Common myeloid progenitor, CD34-positive (primary cell): ENCODE measurements at regions not wholly inside any gene's neighbourhood (a gene's known extent, or its start where the extent isn't known, plus 50 kb on each side); places are given as distances from the start of the nearest gene placed in this dataset.
"Not testable (repeated sequence)": the region's sequence is repeated elsewhere in the genome, so short reads cannot be mapped to it uniquely, and the experiment has no call there.

Experiments
- CTCF ChIA-PET: fragments of 350-600 bp; sonication (Branson Sonifier 250); formaldehyde crosslinking; loops from one replicate; lab custom pipeline; 2021; ENCODE audit warnings: antibody characterized with exemption; lab: Charles Lee
- POLR2A ChIA-PET: fragments of 350-600 bp; sonication (Branson Sonifier 250); formaldehyde crosslinking; loops from one replicate; lab custom pipeline; 2021; ENCODE audit warnings: antibody characterized with exemption; lab: Charles Lee
- DNase-seq, 3 donors: peaks; one replicate each; pipeline versions ENCODE4 v3.0.0 to v3.0.0-alpha.2; 2013
- H3K27ac ChIP-seq, 2 experiments: 1 replicate in 1 of 2; 2 replicates in 1 of 2; pipeline ENCODE4 v1.7.0; 2013; ENCODE audit warnings: inconsistent platforms in 2 of 2, low read length in 2 of 2, mild to moderate bottlenecking in 2 of 2, low read depth in 1 of 2, moderate library complexity in 1 of 2; ENCODE audit not compliant: severe bottlenecking in 2 of 2, insufficient read depth in 1 of 2, poor library complexity in 1 of 2
- H3K27me3 ChIP-seq, 5 experiments: replicated peaks in 2 of 5; 1 replicate in 3 of 5; 2 replicates in 2 of 5; pipeline versions ENCODE4 v1.6.1 to v1.7.0; 2013; ENCODE audit warnings: low read length in 4 of 5, mild to moderate bottlenecking in 2 of 5, moderate library complexity in 2 of 5, inconsistent platforms in 1 of 5; ENCODE audit not compliant: insufficient read depth in 5 of 5, control insufficient read depth in 4 of 5
- H3K36me3 ChIP-seq, 4 experiments: 1 replicate in 2 of 4; 2 replicates in 2 of 4; pipeline versions ENCODE4 v1.6.1 to v1.7.0; 2013; ENCODE audit warnings: low read length in 3 of 4, control low read depth in 1 of 4, mild to moderate bottlenecking in 1 of 4; ENCODE audit not compliant: control insufficient read depth in 4 of 4, insufficient read depth in 4 of 4
- H3K4me1 ChIP-seq, 4 experiments: 1 replicate in 3 of 4; 2 replicates in 1 of 4; pipeline versions ENCODE4 v1.6.1 to v1.7.1; 2013; ENCODE audit warnings: low read length in 3 of 4, mild to moderate bottlenecking in 3 of 4, control low read depth in 1 of 4, inconsistent platforms in 1 of 4, moderate library complexity in 1 of 4; ENCODE audit not compliant: control insufficient read depth in 4 of 4, insufficient read depth in 4 of 4; ENCODE audit errors: control extremely low read depth in 1 of 4
- H3K4me3 ChIP-seq, 7 experiments: 1 replicate in 4 of 7; 2 replicates in 3 of 7; pipeline versions ENCODE4 v1.5.1 to v1.7.0; 2013; ENCODE audit warnings: mild to moderate bottlenecking in 7 of 7, low read length in 6 of 7, moderate library complexity in 6 of 7, inconsistent platforms in 2 of 7, low read depth in 2 of 7, control low read depth in 1 of 7; ENCODE audit not compliant: insufficient read depth in 4 of 7, control insufficient read depth in 1 of 7; ENCODE audit errors: extremely low read depth in 1 of 7
- H3K9me3 ChIP-seq, 5 experiments: 1 replicate in 4 of 5; 2 replicates in 1 of 5; pipeline versions ENCODE4 v1.6.1 to v1.7.1; 2013; ENCODE audit warnings: low read length in 4 of 5, mild to moderate bottlenecking in 2 of 5, inconsistent platforms in 1 of 5, low read depth in 1 of 5, moderate library complexity in 1 of 5; ENCODE audit not compliant: control insufficient read depth in 4 of 5, insufficient read depth in 2 of 5; ENCODE audit errors: control extremely low read depth in 1 of 5
- WGBS: methylation state at CpG from one replicate; pipeline ENCODE4 v1.1.5; 2013; ENCODE audit not compliant: insufficient coverage; 5-methylcytosine and 5-hydroxymethylcytosine counted together

DNA sequence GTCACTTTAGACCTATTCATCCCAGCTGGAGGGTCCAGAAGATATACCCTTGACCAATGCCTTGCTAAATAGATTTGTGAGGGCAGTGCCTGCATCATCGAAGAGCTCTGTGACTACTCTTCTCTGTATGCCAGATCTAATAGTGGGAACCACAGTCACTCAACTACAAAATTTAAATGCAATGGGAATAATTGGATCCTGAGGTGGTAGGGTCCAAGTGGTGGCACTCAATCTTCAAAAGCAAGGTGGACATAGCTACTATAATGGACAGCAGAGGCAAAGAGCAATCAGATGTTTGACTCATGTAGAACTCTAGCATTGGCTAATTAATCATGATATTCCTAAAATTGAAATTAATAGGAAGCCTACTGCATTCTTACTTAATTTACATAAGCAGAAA is 554.3 kb upstream of the GRM3 start:
- WGBS = no CpG with 5 or more reads among the region's 1 CpG
- POLR2A ChIA-PET = no interaction called here
- Histone ChIP-seq H3K4me1 (no peaks in the 10 kb centered on the region), H3K27me3 (no peaks in the 10 kb centered on the region), H3K27ac (no peak overlapping the region), H3K9me3 (peaks cover 0 to 7% (median 1%) of the 10 kb centered on the region in 5 experiments), H3K36me3 (no peaks in the 10 kb centered on the region), H3K4me3 (no peak overlapping the region)
- no peak for DNase-seq
- CTCF ChIA-PET = no interaction called here

DNA sequence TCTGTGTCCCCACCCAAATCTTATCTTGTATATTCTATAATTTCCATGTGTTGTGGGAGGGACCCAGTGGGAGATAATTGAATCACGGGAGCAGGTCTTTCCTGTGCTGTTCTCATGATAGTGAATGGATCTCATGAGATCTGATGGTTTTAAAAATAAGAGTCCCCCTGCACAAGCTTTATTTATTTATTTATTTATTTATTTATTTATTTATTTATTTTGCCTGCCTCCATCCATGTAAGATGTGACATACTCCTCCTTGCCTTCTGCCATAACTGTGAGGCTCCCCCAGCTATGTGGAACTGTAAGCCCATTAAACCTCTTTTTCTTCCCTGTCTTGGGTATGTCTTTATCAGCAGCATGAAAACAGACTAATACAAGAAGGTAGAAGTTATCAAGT is 579.1 kb upstream of the GRM3 start:
- H3K9me3 ChIP-seq, H3K4me3 ChIP-seq, H3K36me3 ChIP-seq, H3K27ac ChIP-seq, H3K4me1 ChIP-seq, H3K27me3 ChIP-seq, CTCF ChIA-PET, DNase-seq, POLR2A ChIA-PET: not testable (repeated sequence)
- whole genome bisulfite sequencing = no CpG with 5 or more reads among the region's 1 CpG

GRCh38 chr7:86058649-86059048 is 585.1 kb upstream of the GRM3 start:
- WGBS = 81% methylated on average over 3 of the region's 3 CpGs
- CTCF ChIA-PET = no interaction called here

GRCh38 chr7:86050918-86051317 is 592.8 kb upstream of the GRM3 start:
- Histone ChIP-seq H3K4me3 (no peak overlapping the region), H3K27ac (no peak overlapping the region), H3K27me3 (no peaks in the 10 kb centered on the region), H3K9me3 (no peaks in the 10 kb centered on the region), H3K4me1 (no peaks in the 10 kb centered on the region), H3K36me3 (no peaks in the 10 kb centered on the region)
- ChIA-PET CTCF (no interaction called here), POLR2A (no interaction called here)
- DNase-seq = no peak
- whole genome bisulfite sequencing = no CpG with 5 or more reads among the region's 1 CpG

More at GRCh38 chr7:86058649-86059048, 585.1 kb upstream of the GRM3 start:
- H3K9me3 ChIP-seq = peaks cover 0 to 12% (median 2%) of the 10 kb centered on the region in 5 experiments
- no peaks in the 10 kb centered on the region for H3K36me3 ChIP-seq
- H3K27ac ChIP-seq = no peak overlapping the region
- no peak overlapping the region for H3K4me3 ChIP-seq
- POLR2A ChIA-PET = no interaction called here
- H3K4me1 ChIP-seq = no peaks in the 10 kb centered on the region
- H3K27me3 ChIP-seq = no peaks in the 10 kb centered on the region
- DNase-seq = no peak

GRCh38 chr7:86049910-86050309 is 593.8 kb upstream of the GRM3 start:
- CTCF ChIA-PET = no interaction called here
- Histone ChIP-seq H3K4me3 (no peak overlapping the region), H3K4me1 (no peaks in the 10 kb centered on the region), H3K9me3 (no peaks in the 10 kb centered on the region), H3K27me3 (no peaks in the 10 kb centered on the region), H3K27ac (no peak overlapping the region), H3K36me3 (no peaks in the 10 kb centered on the region)
- POLR2A ChIA-PET = no interaction called here
- WGBS = no CpG with 5 or more reads among the region's 2 CpGs
- DNase-seq = no peak

DNA sequence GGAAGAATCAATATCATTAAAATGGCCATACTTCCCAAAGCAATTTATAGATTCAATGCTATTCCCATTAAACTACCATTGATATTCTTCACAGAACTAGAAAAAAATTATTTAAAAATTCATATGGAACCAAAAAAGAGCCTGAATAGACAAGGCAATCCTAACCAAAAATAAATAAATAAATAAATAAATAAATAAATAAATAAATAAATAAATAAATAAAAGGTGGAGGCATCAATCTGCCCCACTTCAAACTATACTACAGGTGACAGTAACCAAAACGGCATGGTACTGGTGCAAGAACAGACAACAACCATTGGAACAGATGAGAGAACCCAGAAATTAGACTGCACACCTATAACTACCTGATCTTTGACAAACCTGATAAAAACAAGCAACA is 598.5 kb upstream of the GRM3 start:
- H3K9me3 ChIP-seq, H3K4me1 ChIP-seq, H3K36me3 ChIP-seq, POLR2A ChIA-PET, DNase-seq, CTCF ChIA-PET, H3K27ac ChIP-seq, H3K4me3 ChIP-seq, H3K27me3 ChIP-seq: not testable (repeated sequence)
- WGBS = 100% methylated on average over 1 of the region's 1 CpG

- Histone ChIP-seq H3K27ac (no peak overlapping the region), H3K36me3 (no peaks in the 10 kb centered on the region), H3K4me1 (no peaks in the 10 kb centered on the region), H3K27me3 (no peaks in the 10 kb centered on the region), H3K9me3 (no peaks in the 10 kb centered on the region), H3K4me3 (no peak overlapping the region)
- ChIA-PET POLR2A (no interaction called here), CTCF (no interaction called here)
- no peak for DNase-seq
These were observed 617.9 kb upstream of the GRM3 start for GRCh38 chr7:86025807-86026206.
